ENCODE measurements at regions not wholly inside any gene's neighbourhood (a gene's known extent, or its start where the extent isn't known, plus 50 kb on each side); places are given as distances from the start of the nearest gene placed in this dataset.

DNA sequence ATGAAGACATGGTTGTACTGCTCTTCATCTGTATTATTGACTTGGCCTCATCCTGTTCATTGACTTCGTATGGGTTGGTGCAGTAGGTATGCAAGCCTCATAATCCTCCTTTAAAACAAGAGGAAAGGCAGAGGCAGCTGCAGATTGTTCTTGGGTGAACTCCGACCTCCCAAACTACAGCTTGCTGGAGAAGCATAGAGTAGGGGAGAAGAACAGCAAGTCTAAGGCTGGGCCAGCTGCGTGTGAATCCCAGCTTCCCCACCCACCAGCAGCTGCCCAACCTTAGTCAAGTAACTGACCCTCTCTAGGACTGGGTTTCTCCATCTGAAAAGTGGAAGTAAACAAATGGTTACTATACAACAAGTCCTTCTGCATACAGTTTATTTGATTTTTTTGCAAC, 114.5 kb upstream of the WWC1 start:
- TF ChIP-seq, protein P1, sequence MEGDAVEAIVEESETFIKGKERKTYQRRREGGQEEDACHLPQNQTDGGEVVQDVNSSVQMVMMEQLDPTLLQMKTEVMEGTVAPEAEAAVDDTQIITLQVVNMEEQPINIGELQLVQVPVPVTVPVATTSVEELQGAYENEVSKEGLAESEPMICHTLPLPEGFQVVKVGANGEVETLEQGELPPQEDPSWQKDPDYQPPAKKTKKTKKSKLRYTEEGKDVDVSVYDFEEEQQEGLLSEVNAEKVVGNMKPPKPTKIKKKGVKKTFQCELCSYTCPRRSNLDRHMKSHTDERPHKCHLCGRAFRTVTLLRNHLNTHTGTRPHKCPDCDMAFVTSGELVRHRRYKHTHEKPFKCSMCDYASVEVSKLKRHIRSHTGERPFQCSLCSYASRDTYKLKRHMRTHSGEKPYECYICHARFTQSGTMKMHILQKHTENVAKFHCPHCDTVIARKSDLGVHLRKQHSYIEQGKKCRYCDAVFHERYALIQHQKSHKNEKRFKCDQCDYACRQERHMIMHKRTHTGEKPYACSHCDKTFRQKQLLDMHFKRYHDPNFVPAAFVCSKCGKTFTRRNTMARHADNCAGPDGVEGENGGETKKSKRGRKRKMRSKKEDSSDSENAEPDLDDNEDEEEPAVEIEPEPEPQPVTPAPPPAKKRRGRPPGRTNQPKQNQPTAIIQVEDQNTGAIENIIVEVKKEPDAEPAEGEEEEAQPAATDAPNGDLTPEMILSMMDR (IDR thresholded peaks at IDR 0.05) = no peak
- no peak for TF ChIP-seq POLR2A (IDR thresholded peaks at IDR 0.05)
- no peak for ATAC-seq

DNA sequence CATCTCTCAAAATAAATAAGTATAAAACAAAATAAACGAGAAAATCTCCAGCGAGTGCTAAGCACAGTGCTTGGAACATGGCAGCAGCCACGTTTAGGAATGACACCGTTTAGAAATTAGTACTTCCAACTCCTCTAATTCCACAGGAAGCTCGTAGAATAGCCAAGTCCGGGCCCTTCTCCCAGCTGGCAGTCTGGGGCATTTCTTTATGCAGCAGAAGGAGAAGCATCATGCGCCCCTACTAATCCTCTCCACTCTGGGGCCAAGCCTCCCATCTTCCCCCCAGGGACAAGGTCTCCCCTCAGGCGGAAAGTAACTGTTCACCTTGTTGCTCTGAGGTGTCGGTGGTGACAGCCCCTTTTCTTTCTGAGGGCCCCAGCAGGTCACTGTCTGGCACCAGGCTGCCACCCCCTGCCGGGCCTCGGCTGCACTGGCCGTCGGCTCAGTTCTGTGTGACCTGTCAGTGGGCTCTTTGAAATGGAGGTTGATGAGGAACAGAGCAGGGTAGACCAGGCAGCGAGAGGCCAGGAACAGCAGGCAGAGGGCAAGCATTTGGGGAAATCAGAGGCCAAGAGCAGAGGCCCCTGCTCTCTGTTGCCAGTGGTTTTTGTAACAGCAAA, 113.5 kb upstream of the WWC1 start:
- no peak for DNase-seq
- Histone ChIP-seq H3K36me3 (no peaks in the 10 kb centered on the region), H3K4me1 (no peaks in the 10 kb centered on the region), H3K27me3 (no peaks in the 10 kb centered on the region), H3K27ac (no peak overlapping the region), H3K9me3 (no peaks in the 10 kb centered on the region), H3K4me3 (no peak overlapping the region)
- intact Hi-C loops (cut with DNase I) = no loop called here
- WGBS (ENCODE audit: insufficient coverage, low coverage, low lambda C conversion rate, missing lambda C conversion rate) = 61% methylated on average over 4 of the region's 14 CpGs
- TF ChIP-seq POLR2A (IDR thresholded peaks at IDR 0.05) = no peak
- TF ChIP-seq, protein P1 (IDR thresholded peaks at IDR 0.05) = no peak
- ATAC-seq = no peak

More for the DNA sequence above, 114.5 kb upstream of the WWC1 start:
- no peak for DNase-seq
- Histone ChIP-seq H3K4me1 (no peaks in the 10 kb centered on the region), H3K36me3 (no peaks in the 10 kb centered on the region), H3K4me3 (no peak overlapping the region), H3K27ac (no peak overlapping the region), H3K9me3 (no peaks in the 10 kb centered on the region), H3K27me3 (no peaks in the 10 kb centered on the region)
- intact Hi-C loops (cut with DNase I) = no loop called here
- WGBS (ENCODE audit: insufficient coverage, low coverage, low lambda C conversion rate, missing lambda C conversion rate) = 73% methylated on average over 2 of the region's 3 CpGs

GRCh38 chr5:168179192-168179593, 112.3 kb upstream of the WWC1 start:
- Histone ChIP-seq H3K27me3 (no peaks in the 10 kb centered on the region), H3K36me3 (no peaks in the 10 kb centered on the region), H3K27ac (no peak overlapping the region), H3K4me3 (no peak overlapping the region), H3K4me1 (no peaks in the 10 kb centered on the region), H3K9me3 (no peaks in the 10 kb centered on the region)
- no peak for TF ChIP-seq POLR2A (IDR thresholded peaks at IDR 0.05)
- TF ChIP-seq, protein P1 (IDR thresholded peaks at IDR 0.05) = no peak
- intact Hi-C loops (cut with DNase I) = no loop called here
- no peak for ATAC-seq
- no peak for DNase-seq
- 100% methylated on average over 1 of the region's 1 CpG for WGBS (ENCODE audit: insufficient coverage, low coverage, low lambda C conversion rate, missing lambda C conversion rate)

DNA sequence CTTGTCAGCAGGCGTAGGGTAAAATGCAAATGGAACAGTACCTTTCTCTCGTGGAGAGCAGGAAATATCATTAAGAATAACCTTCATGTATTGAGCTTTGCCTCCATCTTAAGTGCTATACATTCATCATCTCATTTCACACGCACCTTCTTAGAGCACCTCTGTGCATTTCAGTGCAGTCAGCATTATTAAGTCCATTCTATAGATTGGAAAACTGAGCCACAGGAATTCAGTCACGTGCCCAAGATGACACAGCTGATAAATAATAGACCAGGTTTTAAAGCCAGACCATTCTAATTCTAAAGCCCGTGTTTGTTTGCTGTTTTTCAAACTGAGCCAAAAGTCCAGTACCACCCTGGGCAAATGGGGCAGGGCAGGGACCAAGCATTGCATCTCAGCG, 109.2 kb upstream of the WWC1 start:
- TF ChIP-seq, protein P1 (IDR thresholded peaks at IDR 0.05) = no peak
- no peak for TF ChIP-seq POLR2A (IDR thresholded peaks at IDR 0.05)
- ATAC-seq (no peak), DNase-seq (no peak)
- no peak overlapping the region for H3K27ac ChIP-seq
- no peaks in the 10 kb centered on the region for H3K27me3 ChIP-seq
- intact Hi-C loops (cut with DNase I) = no loop called here
- H3K9me3 ChIP-seq = no peaks in the 10 kb centered on the region
- H3K4me3 ChIP-seq = no peak overlapping the region
- 88% methylated on average over 5 of the region's 6 CpGs for WGBS (ENCODE audit: insufficient coverage, low coverage, low lambda C conversion rate, missing lambda C conversion rate)
- H3K36me3 ChIP-seq = no peaks in the 10 kb centered on the region
- H3K4me1 ChIP-seq = no peaks in the 10 kb centered on the region

DNA sequence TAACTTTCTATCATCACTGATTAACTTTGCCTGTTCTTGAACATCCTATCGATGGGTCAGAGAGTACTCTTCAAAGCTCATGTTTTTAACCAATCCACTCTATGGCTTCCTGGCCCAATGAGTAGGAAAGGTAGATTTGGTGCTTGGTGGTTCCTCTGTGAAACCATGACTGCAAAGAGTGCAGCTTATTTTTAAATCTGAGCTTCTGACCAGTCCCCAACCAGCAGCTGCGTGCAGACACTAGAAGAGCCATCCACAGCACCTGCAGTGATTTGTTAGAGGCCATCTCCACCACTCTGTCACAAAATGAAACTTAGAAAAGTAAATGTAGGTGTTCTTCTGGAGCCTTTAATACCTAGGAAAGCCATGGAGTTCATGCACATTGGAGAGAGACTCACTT, 107.3 kb upstream of the WWC1 start:
- 77% methylated on average over 2 of the region's 2 CpGs for WGBS (ENCODE audit: insufficient coverage, low coverage, low lambda C conversion rate, missing lambda C conversion rate)

More for the DNA sequence above, 107.3 kb upstream of the WWC1 start:
- Histone ChIP-seq H3K27me3 (no peaks in the 10 kb centered on the region), H3K4me1 (no peaks in the 10 kb centered on the region), H3K9me3 (no peaks in the 10 kb centered on the region), H3K36me3 (no peaks in the 10 kb centered on the region), H3K4me3 (no peak overlapping the region), H3K27ac (no peak overlapping the region)
- intact Hi-C loops (cut with DNase I) = no loop called here
- DNase-seq (no peak), ATAC-seq (no peak)
- TF ChIP-seq, protein P1 (IDR thresholded peaks at IDR 0.05) = no peak
- TF ChIP-seq POLR2A (IDR thresholded peaks at IDR 0.05) = no peak
